KMS-11 (cell line): ENCODE measurements at regions not wholly inside any gene's neighbourhood (a gene's known extent, or its start where the extent isn't known, plus 50 kb on each side); places are given as distances from the start of the nearest gene placed in this dataset.
A peak's percentile ranks its signal among the peaks of the same experiment; 100 is the strongest.

Experiments
- H2AFZ ChIP-seq: fragments of 200-600 bp; sonication (generic); 2 replicates; pipeline ENCODE4 v1.6.1; 2016; ENCODE audit warnings: antibody characterized with exemption, mixed run types, low read depth
- H3K27ac ChIP-seq: fragments of 200-600 bp; sonication (generic); 2 replicates; pipeline ENCODE4 v1.6.1; 2016; ENCODE audit warnings: mild to moderate bottlenecking, mixed run types
- H3K27me3 ChIP-seq: fragments of 200-600 bp; sonication (generic); 2 replicates; pipeline ENCODE4 v1.6.1; 2017; ENCODE audit warnings: mild to moderate bottlenecking, low read depth, mixed run types, moderate library complexity; ENCODE audit not compliant: insufficient read depth
- H3K36me3 ChIP-seq: fragments of 200-600 bp; sonication (generic); 2 replicates; pipeline ENCODE4 v1.6.1; 2017; ENCODE audit warnings: mild to moderate bottlenecking, mixed run types; ENCODE audit not compliant: insufficient read depth
- H3K4me1 ChIP-seq: fragments of 200-600 bp; sonication (generic); 2 replicates; pipeline ENCODE4 v1.6.1; 2016; ENCODE audit warnings: mild to moderate bottlenecking, low read depth, mixed run types; ENCODE audit not compliant: poor library complexity, severe bottlenecking
- H3K4me2 ChIP-seq: fragments of 200-600 bp; sonication (generic); 2 replicates; pipeline ENCODE4 v1.7.0; 2016; ENCODE audit warnings: mild to moderate bottlenecking, mixed run types
- H3K4me3 ChIP-seq: fragments of 200-600 bp; sonication (generic); IDR thresholded peaks from 2 replicates; pipeline ENCODE4 v1.6.1; 2017; ENCODE audit warnings: low read depth, low read length, mixed read lengths; ENCODE audit not compliant: insufficient read depth
- H3K79me2 ChIP-seq: fragments of 200-600 bp; sonication (generic); 2 replicates; pipeline ENCODE4 v1.6.1; 2016; ENCODE audit warnings: low read depth, mixed run types; ENCODE audit not compliant: insufficient read depth
- H3K9ac ChIP-seq: fragments of 200-600 bp; sonication (generic); 2 replicates; pipeline ENCODE4 v1.6.1; 2016; ENCODE audit warnings: mild to moderate bottlenecking, mixed run types
- H4K20me1 ChIP-seq: fragments of 200-600 bp; sonication (generic); 2 replicates; pipeline ENCODE4 v1.6.1; 2016; ENCODE audit warnings: mild to moderate bottlenecking, mixed run types; ENCODE audit not compliant: insufficient read depth
- TF ChIP-seq, protein P1 (sequence below): fragments of 200-600 bp; sonication (generic); conservative IDR thresholded peaks from 2 replicates; pipeline ENCODE4 v1.6.1; 2017; ENCODE audit warnings: low read depth, mild to moderate bottlenecking, antibody characterized with exemption, low read length, moderate library complexity, mixed read lengths

- Histone ChIP-seq H3K27ac (no peak overlapping the region), H3K4me1 (peaks cover 25% of the 10 kb centered on the region), H2AFZ (no peak overlapping the region), H3K36me3 (no peaks in the 10 kb centered on the region), H3K9ac (no peak overlapping the region), H3K4me3 (no peak overlapping the region), H4K20me1 (no peaks in the 10 kb centered on the region), H3K4me2 (no peak overlapping the region), H3K79me2 (no peaks in the 10 kb centered on the region), H3K27me3 (peaks cover 50% of the 10 kb centered on the region)
- TF ChIP-seq, protein P1, sequence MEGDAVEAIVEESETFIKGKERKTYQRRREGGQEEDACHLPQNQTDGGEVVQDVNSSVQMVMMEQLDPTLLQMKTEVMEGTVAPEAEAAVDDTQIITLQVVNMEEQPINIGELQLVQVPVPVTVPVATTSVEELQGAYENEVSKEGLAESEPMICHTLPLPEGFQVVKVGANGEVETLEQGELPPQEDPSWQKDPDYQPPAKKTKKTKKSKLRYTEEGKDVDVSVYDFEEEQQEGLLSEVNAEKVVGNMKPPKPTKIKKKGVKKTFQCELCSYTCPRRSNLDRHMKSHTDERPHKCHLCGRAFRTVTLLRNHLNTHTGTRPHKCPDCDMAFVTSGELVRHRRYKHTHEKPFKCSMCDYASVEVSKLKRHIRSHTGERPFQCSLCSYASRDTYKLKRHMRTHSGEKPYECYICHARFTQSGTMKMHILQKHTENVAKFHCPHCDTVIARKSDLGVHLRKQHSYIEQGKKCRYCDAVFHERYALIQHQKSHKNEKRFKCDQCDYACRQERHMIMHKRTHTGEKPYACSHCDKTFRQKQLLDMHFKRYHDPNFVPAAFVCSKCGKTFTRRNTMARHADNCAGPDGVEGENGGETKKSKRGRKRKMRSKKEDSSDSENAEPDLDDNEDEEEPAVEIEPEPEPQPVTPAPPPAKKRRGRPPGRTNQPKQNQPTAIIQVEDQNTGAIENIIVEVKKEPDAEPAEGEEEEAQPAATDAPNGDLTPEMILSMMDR = no peak
Measured at GRCh38 chr6:137743493-137743892, 123.6 kb upstream of the TNFAIP3 start.

DNA sequence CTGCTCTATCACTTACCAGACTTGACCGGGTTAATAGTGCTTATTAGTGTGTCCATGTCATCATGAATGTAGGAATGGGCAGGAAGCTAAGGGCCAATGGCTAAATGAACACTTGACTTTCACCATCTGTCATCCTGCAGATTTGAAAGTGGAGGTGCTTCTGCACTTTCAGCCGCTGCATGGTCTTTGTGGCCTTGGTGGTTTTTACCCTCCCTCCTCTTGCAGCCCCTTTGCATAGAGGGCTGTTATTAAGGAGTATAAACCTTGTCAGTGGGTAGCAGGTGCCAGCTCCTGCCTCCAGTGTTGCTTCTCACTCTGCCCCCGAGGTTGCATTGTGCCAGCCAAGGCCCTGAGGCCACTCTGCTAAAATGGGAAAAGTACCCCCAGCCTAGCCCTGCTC is 122.2 kb upstream of the TNFAIP3 start:
- H4K20me1 ChIP-seq = no peaks in the 10 kb centered on the region
- peaks cover 38% of the 10 kb centered on the region for H3K27me3 ChIP-seq
- no peak overlapping the region for H3K4me3 ChIP-seq
- TF ChIP-seq, protein P1 = no peak
- no peaks in the 10 kb centered on the region for H3K79me2 ChIP-seq
- H2AFZ ChIP-seq = no peak overlapping the region
- H3K9ac ChIP-seq = no peak overlapping the region
- H3K4me2 ChIP-seq = peak overlapping the region; percentile 2; the same call in 1 of the 2 replicates
- H3K36me3 ChIP-seq = no peaks in the 10 kb centered on the region
- H3K27ac ChIP-seq = no peak overlapping the region
- H3K4me1 ChIP-seq = peaks cover 25% of the 10 kb centered on the region

GRCh38 chr6:137745321-137745720 is 121.7 kb upstream of the TNFAIP3 start:
- Histone ChIP-seq H4K20me1 (no peaks in the 10 kb centered on the region), H2AFZ (no peak overlapping the region), H3K4me1 (peaks cover 25% of the 10 kb centered on the region), H3K9ac (no peak overlapping the region), H3K36me3 (no peaks in the 10 kb centered on the region), H3K4me3 (no peak overlapping the region), H3K27me3 (peaks cover 33% of the 10 kb centered on the region), H3K79me2 (no peaks in the 10 kb centered on the region), H3K27ac (no peak overlapping the region), H3K4me2 (peak overlapping the region; percentile 2; the same call in 1 of the 2 replicates)
- TF ChIP-seq, protein P1 = no peak

GRCh38 chr6:137746264-137746663 is 120.8 kb upstream of the TNFAIP3 start:
- Histone ChIP-seq H3K4me1 (peaks cover 25% of the 10 kb centered on the region), H3K27me3 (peaks cover 27% of the 10 kb centered on the region), H3K4me3 (no peak overlapping the region), H3K4me2 (no peak overlapping the region), H4K20me1 (no peaks in the 10 kb centered on the region), H2AFZ (no peak overlapping the region), H3K27ac (no peak overlapping the region), H3K36me3 (no peaks in the 10 kb centered on the region), H3K79me2 (no peaks in the 10 kb centered on the region), H3K9ac (no peak overlapping the region)
- TF ChIP-seq, protein P1 = no peak
